ENCODE measurements at regions not wholly inside any gene's neighbourhood (a gene's known extent, or its start where the extent isn't known, plus 50 kb on each side); places are given as distances from the start of the nearest gene placed in this dataset.

DNA sequence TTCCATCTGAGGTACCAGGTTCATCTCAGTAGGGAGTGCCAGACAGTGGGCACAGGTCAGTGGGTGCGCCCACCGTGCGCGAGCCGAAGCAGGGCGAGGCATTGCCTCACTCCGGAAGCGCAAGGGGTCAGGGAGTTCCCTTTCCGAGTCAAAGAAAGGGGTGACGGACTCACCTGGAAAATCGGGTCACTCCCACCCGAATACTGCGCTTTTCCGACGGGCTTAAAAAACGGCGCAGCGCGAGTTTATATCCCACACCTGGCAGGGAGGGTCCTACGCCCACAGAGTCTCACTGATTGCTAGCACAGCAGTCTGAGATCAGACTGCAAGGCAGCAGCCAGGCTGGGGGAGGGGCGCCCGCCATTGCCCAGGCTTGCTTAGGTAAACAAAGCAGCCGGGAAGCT is 101.5 kb upstream of the POMZP3 start (continued):
- TF ChIP-seq ZBTB48 (tag by site-specific recombination; IDR thresholded peaks at IDR 0.05) (peak; percentile 88), ZNF324 (tag by site-specific recombination; IDR thresholded peaks at IDR 0.05) (0 out of 2 replicates have a peak, but pooled peaks have one; percentile 66), ZNF24 (tag by site-specific recombination; IDR thresholded peaks at IDR 0.05) (0 out of 2 replicates have a peak, but pooled peaks have one; percentile 39), ZBTB10 (tag by site-specific recombination; IDR thresholded peaks at IDR 0.05) (peak; percentile 44; the same call in 1 of the 2 replicates), ZBTB26 (tag by site-specific recombination; optimal IDR thresholded peaks at IDR 0.05) (peak; percentile 47), GLIS1 (tag by site-specific recombination; IDR thresholded peaks at IDR 0.05) (0 out of 2 replicates have a peak, but pooled peaks have one; percentile 6), ZSCAN30 (tag by site-specific recombination; IDR thresholded peaks at IDR 0.05) (0 out of 2 replicates have a peak, but pooled peaks have one; percentile 63), PATZ1 (tag by site-specific recombination; IDR thresholded peaks at IDR 0.05) (0 out of 2 replicates have a peak, but pooled peaks have one; percentile 30), KLF9 (tag by site-specific recombination; IDR thresholded peaks at IDR 0.05; ENCODE audit: low read depth) (peak; percentile 58; the same call in 1 of the 2 replicates), ZEB2 (tag by site-specific recombination; IDR thresholded peaks at IDR 0.05) (peak; percentile 64; the same call in 1 of the 2 replicates), WT1 (tag by site-specific recombination; IDR thresholded peaks at IDR 0.05) (0 out of 2 replicates have a peak, but pooled peaks have one; percentile 26), ZFP37 (tag by site-specific recombination; IDR thresholded peaks at IDR 0.05) (peak; percentile 42; the same call in 1 of the 2 replicates), GLI4 (tag by site-specific recombination; IDR thresholded peaks at IDR 0.05) (peak; percentile 26; the same call in 1 of the 2 replicates), YY1 (tag by site-specific recombination; IDR thresholded peaks at IDR 0.05) (peak; percentile 78), SP2 (tag by site-specific recombination; IDR thresholded peaks at IDR 0.05) (peak; percentile 39; the same call in 1 of the 2 replicates), ZNF335 (tag by site-specific recombination; conservative IDR thresholded peaks at IDR 0.05) (peak; percentile 71), ZNF341 (tag by site-specific recombination; IDR thresholded peaks at IDR 0.05; ENCODE audit: low read depth) (peak; percentile 62), ZBTB17 (tag by site-specific recombination; IDR thresholded peaks at IDR 0.05) (peak; percentile 67), ZNF600 (tag by site-specific recombination; IDR thresholded peaks at IDR 0.05) (0 out of 2 replicates have a peak, but pooled peaks have one; percentile 20), ZNF629 (tag by site-specific recombination; IDR thresholded peaks at IDR 0.05) (peak; percentile 56), PRDM1 (tag by site-specific recombination; IDR thresholded peaks at IDR 0.05) (0 out of 2 replicates have a peak, but pooled peaks have one; percentile 9), ZNF366 (tag by site-specific recombination; conservative IDR thresholded peaks at IDR 0.05) (0 out of 2 replicates have a peak, but pooled peaks have one; percentile 10), ZFP69B (tag by site-specific recombination; IDR thresholded peaks at IDR 0.05) (peak; percentile 79; the same call in 1 of the 2 replicates), KLF16 (tag by site-specific recombination; IDR thresholded peaks at IDR 0.05) (0 out of 2 replicates have a peak, but pooled peaks have one; percentile 37), SP3 (tag by site-specific recombination; IDR thresholded peaks at IDR 0.05) (peak; percentile 49), KLF8 (tag by site-specific recombination; IDR thresholded peaks at IDR 0.05) (0 out of 2 replicates have a peak, but pooled peaks have one; percentile 32)
- TF ChIP-seq, protein P1, sequence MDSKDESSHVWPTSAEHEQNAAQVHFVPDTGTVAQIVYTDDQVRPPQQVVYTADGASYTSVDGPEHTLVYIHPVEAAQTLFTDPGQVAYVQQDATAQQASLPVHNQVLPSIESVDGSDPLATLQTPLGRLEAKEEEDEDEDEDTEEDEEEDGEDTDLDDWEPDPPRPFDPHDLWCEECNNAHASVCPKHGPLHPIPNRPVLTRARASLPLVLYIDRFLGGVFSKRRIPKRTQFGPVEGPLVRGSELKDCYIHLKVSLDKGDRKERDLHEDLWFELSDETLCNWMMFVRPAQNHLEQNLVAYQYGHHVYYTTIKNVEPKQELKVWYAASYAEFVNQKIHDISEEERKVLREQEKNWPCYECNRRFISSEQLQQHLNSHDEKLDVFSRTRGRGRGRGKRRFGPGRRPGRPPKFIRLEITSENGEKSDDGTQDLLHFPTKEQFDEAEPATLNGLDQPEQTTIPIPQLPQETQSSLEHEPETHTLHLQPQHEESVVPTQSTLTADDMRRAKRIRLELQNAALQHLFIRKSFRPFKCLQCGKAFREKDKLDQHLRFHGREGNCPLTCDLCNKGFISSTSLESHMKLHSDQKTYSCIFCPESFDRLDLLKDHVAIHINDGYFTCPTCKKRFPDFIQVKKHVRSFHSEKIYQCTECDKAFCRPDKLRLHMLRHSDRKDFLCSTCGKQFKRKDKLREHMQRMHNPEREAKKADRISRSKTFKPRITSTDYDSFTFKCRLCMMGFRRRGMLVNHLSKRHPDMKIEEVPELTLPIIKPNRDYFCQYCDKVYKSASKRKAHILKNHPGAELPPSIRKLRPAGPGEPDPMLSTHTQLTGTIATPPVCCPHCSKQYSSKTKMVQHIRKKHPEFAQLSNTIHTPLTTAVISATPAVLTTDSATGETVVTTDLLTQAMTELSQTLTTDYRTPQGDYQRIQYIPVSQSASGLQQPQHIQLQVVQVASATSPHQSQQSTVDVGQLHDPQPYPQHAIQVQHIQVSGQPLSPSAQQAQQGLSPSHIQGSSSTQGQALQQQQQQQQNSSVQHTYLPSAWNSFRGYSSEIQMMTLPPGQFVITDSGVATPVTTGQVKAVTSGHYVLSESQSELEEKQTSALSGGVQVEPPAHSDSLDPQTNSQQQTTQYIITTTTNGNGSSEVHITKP (tag by site-specific recombination; IDR thresholded peaks at IDR 0.05) = peak; percentile 33; the same call in 1 of the 2 replicates
- TF ChIP-seq, protein P2, sequence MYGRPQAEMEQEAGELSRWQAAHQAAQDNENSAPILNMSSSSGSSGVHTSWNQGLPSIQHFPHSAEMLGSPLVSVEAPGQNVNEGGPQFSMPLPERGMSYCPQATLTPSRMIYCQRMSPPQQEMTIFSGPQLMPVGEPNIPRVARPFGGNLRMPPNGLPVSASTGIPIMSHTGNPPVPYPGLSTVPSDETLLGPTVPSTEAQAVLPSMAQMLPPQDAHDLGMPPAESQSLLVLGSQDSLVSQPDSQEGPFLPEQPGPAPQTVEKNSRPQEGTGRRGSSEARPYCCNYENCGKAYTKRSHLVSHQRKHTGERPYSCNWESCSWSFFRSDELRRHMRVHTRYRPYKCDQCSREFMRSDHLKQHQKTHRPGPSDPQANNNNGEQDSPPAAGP (tag by site-specific recombination; IDR thresholded peaks at IDR 0.05) = peak; percentile 55; the same call in 1 of the 2 replicates
